C4-2B (cell line): ENCODE measurements at regions not wholly inside any gene's neighbourhood (a gene's known extent, or its start where the extent isn't known, plus 50 kb on each side); places are given as distances from the start of the nearest gene placed in this dataset.

ENCODE experiments used
- CTCF ChIP-seq: fragments of 450-650 bp; conservative IDR thresholded peaks from 2 replicates; pipeline ENCODE4 v1.5.1; 2017; ENCODE audit warnings: mild to moderate bottlenecking
- ZFX ChIP-seq: fragments of 450-650 bp; IDR thresholded peaks from 2 replicates; pipeline ENCODE4 v1.6.1; 2017

GRCh38 chr5:154674029-154674428, 81.1 kb upstream of the LARP1 start:
- TF ChIP-seq CTCF (no peak), ZFX (no peak)
